ENCODE measurements at regions not wholly inside any gene's neighbourhood (a gene's known extent, or its start where the extent isn't known, plus 50 kb on each side); places are given as distances from the start of the nearest gene placed in this dataset.

DNA sequence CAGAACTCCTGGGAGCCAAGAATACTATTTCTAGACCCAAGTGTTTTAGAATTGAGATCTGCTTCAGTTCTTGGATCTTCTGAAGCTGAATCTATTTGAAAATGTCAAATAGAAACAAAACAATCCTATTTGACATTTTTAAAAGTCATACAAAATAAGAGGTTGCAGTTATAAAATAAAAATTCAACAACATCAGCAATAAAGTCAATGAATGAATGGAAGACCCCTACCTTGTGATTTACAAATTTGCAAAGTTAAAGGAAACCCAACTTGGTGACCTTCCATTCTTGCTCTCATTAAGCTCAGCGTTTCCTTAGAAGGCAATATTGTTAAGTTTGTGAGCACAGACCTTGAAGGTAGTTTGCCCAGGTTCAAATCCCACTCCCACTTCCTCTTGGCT is 531.8 kb upstream of the TENM3 start:
- H3K4me3 ChIP-seq (ENCODE audit: low read length), result no peak overlapping the region

DNA sequence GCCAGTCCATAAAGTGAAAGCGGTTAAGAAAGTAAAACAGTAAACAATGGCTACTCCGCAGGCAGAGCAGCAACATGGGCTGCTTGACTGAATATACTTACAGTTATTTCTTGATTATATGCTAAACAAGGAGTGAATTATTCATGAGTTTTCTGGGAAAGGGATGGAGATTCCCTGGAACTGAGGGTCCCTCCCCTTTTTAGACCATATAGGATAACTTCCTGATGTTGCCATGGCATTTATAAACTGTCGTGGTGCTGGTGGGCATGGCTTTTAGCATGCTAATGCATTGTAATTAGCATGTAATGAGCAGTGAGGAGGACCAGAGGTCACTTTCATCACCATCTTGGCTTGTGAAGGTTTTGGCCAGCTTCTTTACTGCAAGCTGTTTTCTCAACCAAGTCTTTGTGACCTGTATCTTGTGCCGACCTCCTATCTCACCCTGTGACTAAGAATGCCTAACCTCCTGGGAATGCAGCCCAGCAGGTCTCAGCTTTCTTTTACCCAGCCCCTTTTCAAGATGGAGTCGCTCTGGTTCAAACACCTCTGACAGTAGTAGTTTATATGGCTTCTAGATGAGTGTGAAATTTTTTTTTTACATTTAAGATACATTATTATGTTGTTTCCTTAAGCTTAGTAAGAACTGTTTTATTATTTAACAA is 514.8 kb upstream of the TENM3 start:
- no peaks in the 10 kb centered on the region for H3K4me1 ChIP-seq (ENCODE audit: low read length)
- H3K27me3 ChIP-seq (ENCODE audit: low read length), result no peaks in the 10 kb centered on the region
- no peak overlapping the region for H3K27ac ChIP-seq (ENCODE audit: low read length)
- no peak for DNase-seq
- H3K9me2 ChIP-seq (replicated peaks; ENCODE audit: insufficient read depth, low read length), result no peaks in the 10 kb centered on the region
- no peaks in the 10 kb centered on the region for H3K9me3 ChIP-seq (ENCODE audit: low read length)
- H3K4me2 ChIP-seq (ENCODE audit: low read depth, low read length, poor library complexity, severe bottlenecking), result no peak overlapping the region
- no peak overlapping the region for H3K9ac ChIP-seq (ENCODE audit: low read length)
- no peaks in the 10 kb centered on the region for H3K79me2 ChIP-seq (ENCODE audit: low read length)
- no peaks in the 10 kb centered on the region for H4K20me1 ChIP-seq (ENCODE audit: insufficient read depth, low read depth, low read length)
- H2AFZ ChIP-seq (ENCODE audit: low read length), result no peak overlapping the region
- no peaks in the 10 kb centered on the region for H3K36me3 ChIP-seq (ENCODE audit: insufficient read depth, low read length)
- no peak overlapping the region for H3K4me3 ChIP-seq (ENCODE audit: low read length)

More for the DNA sequence above, 531.8 kb upstream of the TENM3 start:
- DNase-seq, result no peak
- H3K36me3 ChIP-seq (ENCODE audit: insufficient read depth, low read length), result no peaks in the 10 kb centered on the region
- H3K4me2 ChIP-seq (ENCODE audit: low read depth, low read length, poor library complexity, severe bottlenecking), result no peak overlapping the region
- no peaks in the 10 kb centered on the region for H3K4me1 ChIP-seq (ENCODE audit: low read length)
- H2AFZ ChIP-seq (ENCODE audit: low read length), result no peak overlapping the region
- no peak overlapping the region for H3K27ac ChIP-seq (ENCODE audit: low read length)
- no peaks in the 10 kb centered on the region for H3K79me2 ChIP-seq (ENCODE audit: low read length)
- no peak overlapping the region for H3K9ac ChIP-seq (ENCODE audit: low read length)
- no peaks in the 10 kb centered on the region for H3K9me3 ChIP-seq (ENCODE audit: low read length)
- no peaks in the 10 kb centered on the region for H3K9me2 ChIP-seq (replicated peaks; ENCODE audit: insufficient read depth, low read length)
- H3K27me3 ChIP-seq (ENCODE audit: low read length), result no peaks in the 10 kb centered on the region
- no peaks in the 10 kb centered on the region for H4K20me1 ChIP-seq (ENCODE audit: insufficient read depth, low read depth, low read length)

DNA sequence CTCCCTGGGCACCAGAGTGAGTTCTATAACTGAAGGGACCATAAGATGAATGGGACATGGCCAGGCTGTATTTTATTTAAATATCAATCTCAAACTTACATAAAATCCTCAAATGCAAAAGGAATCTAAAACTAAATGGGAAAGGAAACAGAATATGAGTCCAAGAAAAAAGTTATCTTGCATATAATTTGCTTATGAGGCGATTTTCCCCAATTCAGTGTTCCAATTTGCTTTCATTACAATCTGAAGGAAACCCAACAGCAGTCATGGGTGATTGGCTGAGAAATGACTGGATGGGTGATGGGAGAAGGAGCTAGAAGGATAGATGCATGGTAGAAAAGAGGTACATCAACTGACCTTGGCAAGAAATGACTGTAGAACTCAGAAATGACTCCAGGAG is 511.3 kb upstream of the TENM3 start:
- H3K27me3 ChIP-seq (ENCODE audit: low read length), result no peaks in the 10 kb centered on the region
- H3K9me2 ChIP-seq (replicated peaks; ENCODE audit: insufficient read depth, low read length), result no peaks in the 10 kb centered on the region
- H3K4me1 ChIP-seq (ENCODE audit: low read length), result no peaks in the 10 kb centered on the region
- H3K4me2 ChIP-seq (ENCODE audit: low read depth, low read length, poor library complexity, severe bottlenecking), result no peak overlapping the region
- no peaks in the 10 kb centered on the region for H3K36me3 ChIP-seq (ENCODE audit: insufficient read depth, low read length)
- H4K20me1 ChIP-seq (ENCODE audit: insufficient read depth, low read depth, low read length), result no peaks in the 10 kb centered on the region
- no peak for DNase-seq
- H3K4me3 ChIP-seq (ENCODE audit: low read length), result no peak overlapping the region
- no peak overlapping the region for H2AFZ ChIP-seq (ENCODE audit: low read length)
- H3K79me2 ChIP-seq (ENCODE audit: low read length), result no peaks in the 10 kb centered on the region
- H3K27ac ChIP-seq (ENCODE audit: low read length), result no peak overlapping the region
- H3K9ac ChIP-seq (ENCODE audit: low read length), result no peak overlapping the region
- no peaks in the 10 kb centered on the region for H3K9me3 ChIP-seq (ENCODE audit: low read length)

DNA sequence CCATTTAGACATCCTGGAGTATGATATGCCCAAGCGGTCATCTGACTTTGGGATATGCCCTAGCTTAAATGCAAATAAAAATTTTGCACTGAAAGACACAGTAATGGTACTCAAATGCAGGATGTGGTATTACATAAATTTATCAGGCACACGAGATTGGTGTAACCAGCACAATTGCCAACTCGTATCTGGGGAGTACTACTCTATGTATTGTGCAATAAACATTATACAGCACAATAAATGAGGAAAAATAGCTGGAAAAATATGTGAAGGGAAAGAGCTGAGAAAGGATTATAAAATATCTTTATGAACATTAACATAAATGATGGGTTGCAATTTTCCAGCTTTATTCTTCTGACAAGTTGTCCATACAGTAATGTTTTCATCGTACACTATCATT is 505.5 kb upstream of the TENM3 start:
- DNase-seq, result no peak
- H3K4me1 ChIP-seq (ENCODE audit: low read length), result no peaks in the 10 kb centered on the region
- H3K9me3 ChIP-seq (ENCODE audit: low read length), result no peaks in the 10 kb centered on the region
- no peak overlapping the region for H2AFZ ChIP-seq (ENCODE audit: low read length)
- no peaks in the 10 kb centered on the region for H3K79me2 ChIP-seq (ENCODE audit: low read length)
- no peak overlapping the region for H3K4me2 ChIP-seq (ENCODE audit: low read depth, low read length, poor library complexity, severe bottlenecking)
- H3K9ac ChIP-seq (ENCODE audit: low read length), result no peak overlapping the region
- H3K27ac ChIP-seq (ENCODE audit: low read length), result no peak overlapping the region
- no peaks in the 10 kb centered on the region for H3K9me2 ChIP-seq (replicated peaks; ENCODE audit: insufficient read depth, low read length)
- H3K4me3 ChIP-seq (ENCODE audit: low read length), result no peak overlapping the region
- H3K36me3 ChIP-seq (ENCODE audit: insufficient read depth, low read length), result no peaks in the 10 kb centered on the region
- H4K20me1 ChIP-seq (ENCODE audit: insufficient read depth, low read depth, low read length), result no peaks in the 10 kb centered on the region
- H3K27me3 ChIP-seq (ENCODE audit: low read length), result no peaks in the 10 kb centered on the region

DNA sequence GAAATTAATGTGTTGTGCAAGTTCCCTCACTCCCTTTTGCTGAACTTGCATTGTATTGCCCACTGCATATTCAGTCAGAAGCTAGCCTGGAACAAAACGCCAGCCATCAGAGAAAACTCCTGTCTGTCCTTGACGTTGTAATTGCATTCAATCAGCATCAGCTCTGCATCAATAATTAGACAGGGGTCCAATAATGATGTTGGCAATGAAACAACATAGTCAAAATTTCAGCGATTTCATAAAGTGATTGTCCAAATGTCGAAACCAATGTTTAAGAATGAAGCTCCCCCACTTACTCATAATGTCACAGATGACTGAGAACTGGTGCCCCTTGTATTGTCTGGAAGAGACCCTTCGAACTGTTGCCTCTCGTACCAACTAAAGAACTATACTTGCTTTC is 504.2 kb upstream of the TENM3 start:
- Histone ChIP-seq H3K79me2 (ENCODE audit: low read length) (no peaks in the 10 kb centered on the region), H4K20me1 (ENCODE audit: insufficient read depth, low read depth, low read length) (no peaks in the 10 kb centered on the region), H3K4me2 (ENCODE audit: low read depth, low read length, poor library complexity, severe bottlenecking) (no peak overlapping the region), H3K9me3 (ENCODE audit: low read length) (no peaks in the 10 kb centered on the region), H3K27me3 (ENCODE audit: low read length) (no peaks in the 10 kb centered on the region), H3K9me2 (replicated peaks; ENCODE audit: insufficient read depth, low read length) (no peaks in the 10 kb centered on the region), H3K27ac (ENCODE audit: low read length) (no peak overlapping the region), H3K4me3 (ENCODE audit: low read length) (no peak overlapping the region), H2AFZ (ENCODE audit: low read length) (no peak overlapping the region), H3K9ac (ENCODE audit: low read length) (no peak overlapping the region), H3K4me1 (ENCODE audit: low read length) (no peaks in the 10 kb centered on the region), H3K36me3 (ENCODE audit: insufficient read depth, low read length) (no peaks in the 10 kb centered on the region)
- DNase-seq, result no peak

DNA sequence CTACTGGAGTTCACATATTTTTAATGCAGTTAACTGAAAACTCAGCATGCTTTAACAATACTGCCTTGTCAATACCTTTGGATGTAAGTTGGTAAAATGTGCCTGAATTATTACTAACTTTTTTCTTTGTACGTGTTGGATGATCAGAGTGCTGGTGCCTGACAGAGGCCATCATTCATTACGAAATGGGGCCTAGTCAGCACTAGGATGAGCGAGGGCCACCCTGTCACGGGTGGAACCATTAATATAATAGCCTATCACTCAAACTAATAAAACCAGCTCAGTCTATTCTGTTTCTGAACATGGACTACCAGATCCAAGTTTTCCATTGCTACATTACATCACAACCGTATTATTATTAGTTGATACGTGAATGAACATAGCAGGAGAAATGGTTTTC is 501.7 kb upstream of the TENM3 start:
- H3K27me3 ChIP-seq (ENCODE audit: low read length), result no peaks in the 10 kb centered on the region
- H3K9ac ChIP-seq (ENCODE audit: low read length), result no peak overlapping the region
- no peaks in the 10 kb centered on the region for H3K36me3 ChIP-seq (ENCODE audit: insufficient read depth, low read length)
- no peak overlapping the region for H2AFZ ChIP-seq (ENCODE audit: low read length)
- no peak overlapping the region for H3K27ac ChIP-seq (ENCODE audit: low read length)
- H3K9me2 ChIP-seq (replicated peaks; ENCODE audit: insufficient read depth, low read length), result no peaks in the 10 kb centered on the region
- H3K4me1 ChIP-seq (ENCODE audit: low read length), result no peaks in the 10 kb centered on the region
- no peaks in the 10 kb centered on the region for H3K9me3 ChIP-seq (ENCODE audit: low read length)
- H3K79me2 ChIP-seq (ENCODE audit: low read length), result no peaks in the 10 kb centered on the region
- H3K4me2 ChIP-seq (ENCODE audit: low read depth, low read length, poor library complexity, severe bottlenecking), result no peak overlapping the region
- no peak for DNase-seq
- no peaks in the 10 kb centered on the region for H4K20me1 ChIP-seq (ENCODE audit: insufficient read depth, low read depth, low read length)
- no peak overlapping the region for H3K4me3 ChIP-seq (ENCODE audit: low read length)

DNA sequence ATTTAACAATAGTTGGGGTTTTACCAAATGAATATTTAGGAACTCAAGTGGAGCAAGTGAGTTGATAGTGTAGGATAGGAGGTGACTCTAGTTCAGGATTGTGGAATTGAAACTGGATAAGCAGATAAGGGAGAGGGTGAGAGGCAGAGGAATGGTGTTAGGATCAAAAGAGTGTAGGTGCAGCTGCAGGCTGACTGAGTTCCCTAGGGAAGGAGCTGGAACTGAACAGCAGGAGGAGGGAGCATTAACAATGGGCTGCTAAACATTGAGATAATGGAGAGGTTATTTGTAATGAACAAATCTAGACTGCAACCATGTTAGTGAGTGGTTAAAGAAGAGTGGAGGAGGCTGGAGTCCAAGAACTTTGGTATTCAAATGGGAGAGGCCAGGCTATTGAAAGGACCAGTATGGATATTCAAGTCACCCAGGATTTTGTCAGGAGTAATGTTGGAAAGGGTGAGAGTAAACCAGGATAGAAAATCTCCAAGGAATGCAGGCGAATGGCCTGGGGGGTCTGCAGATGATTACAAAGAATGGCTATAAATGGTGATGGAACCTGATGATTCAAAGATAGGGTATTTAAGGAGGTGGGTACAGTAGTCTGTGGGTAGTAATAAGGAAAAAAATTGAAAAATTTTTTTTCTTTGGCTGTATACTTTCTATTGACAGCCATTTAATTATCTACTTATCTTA is 497.1 kb upstream of the TENM3 start:
- Histone ChIP-seq H2AFZ (ENCODE audit: low read length) (no peak overlapping the region), H3K9me2 (replicated peaks; ENCODE audit: insufficient read depth, low read length) (no peaks in the 10 kb centered on the region), H3K9ac (ENCODE audit: low read length) (no peak overlapping the region), H3K27me3 (ENCODE audit: low read length) (no peaks in the 10 kb centered on the region), H3K36me3 (ENCODE audit: insufficient read depth, low read length) (no peaks in the 10 kb centered on the region), H3K4me3 (ENCODE audit: low read length) (no peak overlapping the region), H3K4me2 (ENCODE audit: low read depth, low read length, poor library complexity, severe bottlenecking) (no peak overlapping the region), H3K9me3 (ENCODE audit: low read length) (no peaks in the 10 kb centered on the region), H3K4me1 (ENCODE audit: low read length) (no peaks in the 10 kb centered on the region), H4K20me1 (ENCODE audit: insufficient read depth, low read depth, low read length) (no peaks in the 10 kb centered on the region), H3K27ac (ENCODE audit: low read length) (no peak overlapping the region), H3K79me2 (ENCODE audit: low read length) (no peaks in the 10 kb centered on the region)
- no peak for DNase-seq

DNA sequence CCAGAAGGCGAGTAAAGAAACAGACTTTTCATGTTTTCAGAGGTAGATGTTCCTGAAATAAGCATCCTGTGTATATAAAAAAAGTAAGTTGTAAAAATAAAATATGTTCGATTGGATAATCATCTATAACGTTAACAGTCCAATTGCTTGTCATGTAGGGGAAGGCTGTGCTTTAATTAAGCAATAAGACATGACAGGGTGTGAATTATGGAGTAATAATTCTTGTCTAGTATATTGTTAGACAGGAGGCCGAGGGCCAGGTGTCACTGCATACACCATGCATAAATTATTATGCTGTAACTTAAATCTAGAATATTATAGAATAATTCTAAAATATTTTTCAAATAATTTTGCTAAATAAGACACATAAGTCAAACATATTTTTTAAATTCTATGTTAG is 494.6 kb upstream of the TENM3 start:
- H3K36me3 ChIP-seq (ENCODE audit: insufficient read depth, low read length), result no peaks in the 10 kb centered on the region
- no peak overlapping the region for H3K27ac ChIP-seq (ENCODE audit: low read length)
- H3K79me2 ChIP-seq (ENCODE audit: low read length), result no peaks in the 10 kb centered on the region
- H4K20me1 ChIP-seq (ENCODE audit: insufficient read depth, low read depth, low read length), result no peaks in the 10 kb centered on the region
- H3K9me3 ChIP-seq (ENCODE audit: low read length), result no peaks in the 10 kb centered on the region
- DNase-seq, result no peak
- H3K4me1 ChIP-seq (ENCODE audit: low read length), result no peaks in the 10 kb centered on the region
- no peaks in the 10 kb centered on the region for H3K9me2 ChIP-seq (replicated peaks; ENCODE audit: insufficient read depth, low read length)
- H3K9ac ChIP-seq (ENCODE audit: low read length), result no peak overlapping the region
- no peak overlapping the region for H3K4me3 ChIP-seq (ENCODE audit: low read length)
- H2AFZ ChIP-seq (ENCODE audit: low read length), result no peak overlapping the region
- H3K4me2 ChIP-seq (ENCODE audit: low read depth, low read length, poor library complexity, severe bottlenecking), result no peak overlapping the region
- H3K27me3 ChIP-seq (ENCODE audit: low read length), result no peaks in the 10 kb centered on the region
